ENCODE measurements at regions not wholly inside any gene's neighbourhood (a gene's known extent, or its start where the extent isn't known, plus 50 kb on each side); places are given as distances from the start of the nearest gene placed in this dataset.

- ATAC-seq (no peak), DNase-seq (ENCODE audit: missing footprints) (no peak)
- intact Hi-C loops (cut with DNase I), result no loop called here
These were observed 190.6 kb upstream of the FOXF1 start for GRCh38 chr16:86319585-86320236.

GRCh38 chr16:86320237-86320595 is 190.1 kb upstream of the FOXF1 start:
- DNase-seq (ENCODE audit: missing footprints), result no peak
- intact Hi-C loops (cut with DNase I), result no loop called here
- no peak for ATAC-seq

- no peak for DNase-seq (ENCODE audit: missing footprints)
- no peak for ATAC-seq
- intact Hi-C loops (cut with DNase I), result no loop called here
These were observed 188.8 kb upstream of the FOXF1 start for GRCh38 chr16:86321491-86321890.

DNA sequence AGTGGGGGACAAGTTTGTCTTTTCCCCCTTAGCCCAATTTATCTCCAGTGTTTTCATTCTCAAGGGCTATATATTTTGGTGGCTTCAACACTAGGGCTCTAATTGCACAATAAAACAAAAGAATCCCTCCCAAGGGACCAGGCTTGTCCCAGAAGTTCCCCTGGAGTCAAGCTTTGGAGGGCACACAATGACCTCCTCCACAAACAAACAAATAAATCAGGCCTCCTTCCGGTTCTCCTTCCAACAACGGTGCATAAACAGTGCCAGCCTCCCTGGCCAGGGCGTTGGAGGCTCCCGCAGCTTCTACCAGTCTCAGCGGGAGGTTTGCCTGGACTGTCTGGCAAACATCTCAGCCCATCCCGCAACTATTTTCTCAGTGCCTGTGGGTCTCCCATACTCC is 188.0 kb upstream of the FOXF1 start:
- ATAC-seq (no peak), DNase-seq (ENCODE audit: missing footprints) (no peak)
- intact Hi-C loops (cut with DNase I), result no loop called here

DNA sequence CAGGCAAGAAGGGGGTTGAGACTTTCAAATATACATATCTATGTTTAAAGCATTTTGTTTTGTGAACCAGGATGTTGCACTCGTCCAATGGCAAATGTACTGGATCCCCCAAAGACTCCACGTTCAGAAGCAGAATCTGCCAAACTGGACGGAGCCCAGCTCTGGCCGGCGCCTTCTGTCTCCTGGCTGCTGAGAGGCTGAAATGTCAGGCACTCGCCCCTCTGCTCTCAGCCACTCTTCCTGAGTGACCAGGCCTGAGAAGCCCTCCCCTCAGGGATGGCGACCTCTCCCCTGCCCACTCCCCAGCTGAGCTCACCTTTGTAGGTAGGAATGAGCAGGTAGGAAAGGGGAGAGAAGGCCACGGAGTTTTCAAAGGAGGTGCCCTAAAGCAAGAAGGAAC is 187.5 kb upstream of the FOXF1 start:
- intact Hi-C loops (cut with DNase I), result no loop called here
- DNase-seq (ENCODE audit: missing footprints) (no peak), ATAC-seq (no peak)

GRCh38 chr16:86324320-86324719 is 186.0 kb upstream of the FOXF1 start:
- ATAC-seq (no peak), DNase-seq (ENCODE audit: missing footprints) (no peak)
- intact Hi-C loops (cut with DNase I), result no loop called here

DNA sequence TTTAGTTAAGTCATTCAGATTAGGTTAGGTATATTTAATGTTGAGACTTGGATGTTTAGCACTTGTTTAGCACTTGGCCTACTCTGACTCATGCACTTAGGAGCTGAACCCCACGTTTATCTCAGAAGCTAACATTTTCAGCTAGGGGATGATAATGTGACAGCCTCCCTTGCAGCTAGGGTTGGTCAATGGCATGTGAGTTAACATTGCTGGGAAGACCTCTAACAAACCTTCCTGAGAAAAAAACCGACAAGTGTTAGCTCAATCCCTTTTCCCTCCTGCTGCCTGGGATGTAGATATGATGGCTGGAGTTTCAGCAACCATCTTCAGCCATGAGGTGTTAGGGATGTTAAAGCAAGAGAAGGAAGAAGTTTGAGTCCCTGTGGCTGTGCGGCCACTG is 185.0 kb upstream of the FOXF1 start:
- intact Hi-C loops (cut with DNase I), result no loop called here
- ATAC-seq (no peak), DNase-seq (ENCODE audit: missing footprints) (no peak)

DNA sequence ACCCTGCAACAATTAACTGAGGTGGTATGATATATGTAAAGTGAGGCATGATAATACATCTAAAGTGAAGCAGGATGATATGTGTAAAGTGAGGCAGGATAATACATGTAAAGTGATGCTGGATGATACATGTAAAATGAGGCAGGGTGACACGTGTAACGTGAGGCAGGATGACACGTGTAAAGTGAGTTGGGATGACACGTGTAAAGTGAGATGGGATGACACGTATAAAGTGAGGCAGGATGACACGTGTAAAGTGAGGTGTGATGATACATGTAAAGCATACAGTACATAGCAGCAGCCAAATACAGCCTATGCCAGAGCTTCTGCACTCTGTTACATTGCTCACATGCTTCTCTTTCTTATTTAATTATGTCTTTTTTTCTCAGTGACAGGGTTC is 184.4 kb upstream of the FOXF1 start:
- intact Hi-C loops (cut with DNase I), result no loop called here
- ATAC-seq, result no peak
- DNase-seq (ENCODE audit: missing footprints), result no peak

- ATAC-seq, result no peak
- no peak for DNase-seq (ENCODE audit: missing footprints)
- intact Hi-C loops (cut with DNase I), result no loop called here
These were observed 183.0 kb upstream of the FOXF1 start for GRCh38 chr16:86327321-86327720.

- intact Hi-C loops (cut with DNase I), result no loop called here
- ATAC-seq (no peak), DNase-seq (ENCODE audit: missing footprints) (no peak)
These were observed 179.4 kb upstream of the FOXF1 start for GRCh38 chr16:86330906-86331305.

DNA sequence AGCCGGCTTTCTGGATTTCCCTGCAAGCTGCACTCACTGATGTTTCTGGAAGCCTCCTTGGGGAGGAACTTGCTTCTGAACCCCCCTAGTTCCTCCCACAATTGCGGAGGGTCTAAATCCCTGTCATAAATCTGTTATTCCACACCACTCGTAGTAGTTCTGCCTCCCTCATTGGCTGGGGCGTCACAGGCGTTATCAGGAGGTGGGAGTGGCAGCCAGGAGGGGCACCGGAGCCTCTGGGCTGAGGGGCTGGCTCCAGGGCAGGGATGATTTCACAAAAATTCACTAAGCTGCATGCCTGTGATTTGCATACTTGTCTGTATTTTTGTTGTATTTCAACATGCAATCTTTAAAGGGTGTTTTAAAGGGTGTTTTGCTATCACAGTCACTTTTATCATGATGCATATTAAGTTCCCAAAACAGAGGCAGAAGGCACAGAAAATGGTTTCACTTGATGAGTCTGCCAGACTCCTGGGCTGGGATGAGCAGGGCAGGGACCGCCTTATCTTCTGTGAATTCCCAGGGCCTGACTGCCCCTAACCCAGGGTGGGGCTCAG is 176.2 kb upstream of the FOXF1 start:
- intact Hi-C loops (cut with DNase I), result no loop called here
- ATAC-seq, result no peak
- DNase-seq (ENCODE audit: missing footprints), result no peak

DNA sequence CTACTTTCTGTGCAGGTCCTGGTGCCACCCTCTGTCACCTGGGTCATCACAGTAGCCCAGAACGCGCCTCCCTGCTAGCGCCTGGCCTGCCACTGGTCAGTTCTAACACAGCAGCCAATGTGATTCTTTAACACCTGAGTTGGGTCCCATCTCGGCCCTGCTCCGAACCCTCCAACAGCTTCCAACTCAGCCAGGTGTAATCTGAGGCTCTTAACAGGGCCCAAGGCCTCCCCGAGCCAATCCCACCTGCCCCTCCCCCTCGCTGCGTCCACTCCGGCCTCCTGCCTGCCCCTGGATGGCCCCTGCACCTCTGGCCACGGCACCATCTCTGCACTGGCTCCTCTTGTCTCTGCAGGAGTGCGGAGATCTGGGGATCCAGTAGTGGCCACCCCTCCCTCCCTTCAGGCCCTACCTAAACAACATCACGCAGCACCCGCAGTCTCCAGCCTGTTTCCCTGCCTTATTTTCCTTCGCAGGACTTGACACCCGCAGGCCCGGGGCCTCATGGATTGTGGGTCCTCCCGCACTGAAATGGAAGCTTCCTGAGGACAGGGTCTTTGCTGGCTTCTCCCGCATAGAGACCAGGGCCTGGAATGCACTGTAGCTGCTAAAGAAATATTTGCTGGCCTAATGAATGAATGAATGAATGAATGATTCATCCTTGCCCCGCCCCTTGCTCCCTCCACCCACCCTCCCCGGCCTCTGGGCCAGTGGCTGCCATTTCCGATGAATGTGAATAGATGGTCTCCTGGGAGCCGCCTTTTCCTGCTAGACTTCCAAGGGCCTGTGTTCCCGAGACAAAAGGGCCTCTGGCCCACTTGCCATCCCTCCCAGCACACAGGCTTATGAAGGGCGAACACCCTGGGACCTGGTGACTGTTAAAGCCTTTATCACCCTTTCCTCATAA is 174.8 kb upstream of the FOXF1 start:
- intact Hi-C loops (cut with DNase I), result no loop called here
- no peak for ATAC-seq
- no peak for DNase-seq (ENCODE audit: missing footprints)

- DNase-seq (ENCODE audit: missing footprints) (no peak), ATAC-seq (no peak)
- intact Hi-C loops (cut with DNase I), result no loop called here
These were observed 173.2 kb upstream of the FOXF1 start for GRCh38 chr16:86337138-86337537.

- intact Hi-C loops (cut with DNase I), result no loop called here
- ATAC-seq (no peak), DNase-seq (ENCODE audit: missing footprints) (no peak)
These were observed 172.5 kb upstream of the FOXF1 start for GRCh38 chr16:86337581-86338402.

GRCh38 chr16:86338403-86339115 is 171.8 kb upstream of the FOXF1 start:
- intact Hi-C loops (cut with DNase I), result no loop called here
- ATAC-seq (no peak), DNase-seq (ENCODE audit: missing footprints) (no peak)

DNA sequence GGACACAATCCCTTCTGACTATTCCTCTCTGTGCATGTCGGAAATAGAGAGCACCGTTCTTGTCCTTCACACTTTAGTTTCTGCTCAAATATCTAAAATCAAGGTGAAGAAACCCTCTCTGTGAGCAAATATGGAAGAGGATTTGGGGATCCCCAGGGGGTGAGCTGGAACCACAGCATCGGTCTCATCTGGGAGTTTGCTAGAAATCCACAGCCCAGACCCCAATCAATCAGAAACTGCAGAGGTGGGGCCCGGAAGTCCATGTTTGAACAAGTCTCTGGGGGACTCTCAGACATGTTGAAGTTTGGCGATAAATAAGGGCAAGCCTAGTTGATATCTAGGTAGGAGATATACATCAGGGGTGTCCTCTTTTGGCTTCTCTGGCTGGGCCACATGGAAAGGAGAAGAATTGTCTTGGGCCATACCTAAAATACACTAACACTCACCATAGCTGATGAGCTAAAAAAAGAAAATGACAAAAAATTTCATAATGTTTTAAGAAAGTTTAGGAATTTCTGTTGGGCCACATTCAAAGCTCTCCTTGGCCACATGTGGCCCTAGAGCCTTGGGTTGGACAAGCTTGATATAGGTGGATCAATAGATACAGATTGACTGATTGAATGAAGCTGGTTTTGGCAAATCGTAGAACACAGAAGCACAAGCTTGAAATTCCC is 168.0 kb upstream of the FOXF1 start:
- intact Hi-C loops (cut with DNase I), result no loop called here
- ATAC-seq (no peak), DNase-seq (ENCODE audit: missing footprints) (no peak)

- no peak for ATAC-seq
- no peak for DNase-seq (ENCODE audit: missing footprints)
- intact Hi-C loops (cut with DNase I), result no loop called here
These were observed 167.1 kb upstream of the FOXF1 start for GRCh38 chr16:86343027-86343795.
